Stimulated activated memory B cell treated with anti-CD40 and anti-IgM and Interleukin-4, amounts not matched to agents 10 μg/mL and 1 μg/mL and 100 μg/mL, for 72 hours (primary cell): ENCODE measurements at regions not wholly inside any gene's neighbourhood (a gene's known extent, or its start where the extent isn't known, plus 50 kb on each side); places are given as distances from the start of the nearest gene placed in this dataset.
"Not testable (repeated sequence)": the region's sequence is repeated elsewhere in the genome, so short reads cannot be mapped to it uniquely, and the experiment has no call there.

Experiments used
- ATAC-seq: fragments of 150-1000 bp; cut with Tn5 transposase; 2 replicates; pipeline ENCODE4 v1.10.0; 2021
- H3K27ac Mint-ChIP-seq: one replicate; pipeline ENCODE4 v1.8.0; 2022; ENCODE audit warnings: mild to moderate bottlenecking, mixed read lengths
- H3K27me3 Mint-ChIP-seq: one replicate; pipeline ENCODE4 v1.8.0; 2022; ENCODE audit warnings: mixed read lengths
- H3K36me3 Mint-ChIP-seq: one replicate; pipeline ENCODE4 v1.8.0; 2022; ENCODE audit warnings: mixed read lengths
- H3K4me1 Mint-ChIP-seq: one replicate; pipeline ENCODE4 v1.8.0; 2022; ENCODE audit warnings: mixed read lengths
- H3K4me3 Mint-ChIP-seq: one replicate; pipeline ENCODE4 v1.8.0; 2022; ENCODE audit warnings: mild to moderate bottlenecking, moderate library complexity, mixed read lengths
- H3K9me3 Mint-ChIP-seq: one replicate; pipeline ENCODE4 v1.8.0; 2022; ENCODE audit warnings: mixed read lengths

- H3K9me3 Mint-ChIP-seq, result peaks cover 3% of the 10 kb centered on the region
- H3K4me1 Mint-ChIP-seq, result no peaks in the 10 kb centered on the region
- no peaks in the 10 kb centered on the region for H3K27me3 Mint-ChIP-seq
- no peak overlapping the region for H3K4me3 Mint-ChIP-seq
- H3K36me3 Mint-ChIP-seq, result no peaks in the 10 kb centered on the region
- ATAC-seq, result no peak
- H3K27ac Mint-ChIP-seq, result no peak overlapping the region
Measured at GRCh38 chr13:65597839-65598818, 1632.0 kb downstream of the PCDH9 start.

DNA sequence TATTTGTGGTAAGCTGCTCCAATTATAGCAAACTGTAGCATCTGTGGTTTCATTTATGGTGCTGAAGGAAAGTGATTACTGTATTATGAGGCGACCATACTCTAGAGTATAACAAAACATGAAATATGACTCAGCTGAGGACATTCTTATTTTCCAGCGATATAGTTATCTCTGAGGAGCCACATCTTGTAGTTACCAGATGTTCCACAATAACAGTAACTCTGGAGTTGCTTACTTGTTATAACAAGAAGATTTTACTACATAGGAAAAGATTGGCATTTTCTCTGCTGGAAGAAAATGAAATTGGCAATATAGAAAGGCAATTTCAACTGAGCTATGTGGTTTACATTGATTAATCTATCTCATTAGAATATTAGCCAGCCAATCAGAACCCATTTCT is 1634.2 kb downstream of the PCDH9 start:
- no peak for ATAC-seq
- H3K4me1 Mint-ChIP-seq, result no peaks in the 10 kb centered on the region
- no peaks in the 10 kb centered on the region for H3K27me3 Mint-ChIP-seq
- no peaks in the 10 kb centered on the region for H3K36me3 Mint-ChIP-seq
- H3K9me3 Mint-ChIP-seq, result no peaks in the 10 kb centered on the region
- no peak overlapping the region for H3K27ac Mint-ChIP-seq
- no peak overlapping the region for H3K4me3 Mint-ChIP-seq

- no peak overlapping the region for H3K27ac Mint-ChIP-seq
- no peaks in the 10 kb centered on the region for H3K9me3 Mint-ChIP-seq
Measured at GRCh38 chr13:65594298-65594781, 1635.8 kb downstream of the PCDH9 start.

DNA sequence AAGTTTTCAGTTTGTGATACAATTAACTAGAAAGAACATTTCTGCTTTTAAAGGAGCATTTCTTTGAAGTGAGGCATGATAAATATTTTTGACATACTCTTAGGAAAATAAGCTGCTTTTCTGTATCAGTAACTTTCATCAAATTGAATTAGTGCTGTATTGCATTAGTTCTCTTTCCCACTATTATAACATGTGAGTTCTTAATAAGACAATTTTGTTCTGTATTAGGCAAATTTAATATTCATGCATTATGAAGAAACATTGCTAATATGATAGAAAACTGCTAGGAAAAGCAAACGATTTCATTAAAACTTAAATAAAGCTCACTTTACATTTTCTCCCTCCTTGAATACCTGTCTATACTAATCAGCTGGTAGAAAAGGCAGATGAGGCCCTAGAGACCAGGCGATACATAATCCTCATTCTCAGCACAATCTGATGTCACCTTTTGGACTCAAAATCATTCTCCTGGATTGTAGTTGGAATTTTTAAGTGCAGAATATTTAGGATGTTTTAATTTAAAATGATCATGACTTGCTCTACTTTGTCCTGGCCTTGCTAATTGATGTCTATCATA is 1636.8 kb downstream of the PCDH9 start:
- H3K9me3 Mint-ChIP-seq, result peaks cover under 1% of the 10 kb centered on the region
- no peak overlapping the region for H3K4me3 Mint-ChIP-seq
- H3K27me3 Mint-ChIP-seq, result no peaks in the 10 kb centered on the region
- H3K4me1 Mint-ChIP-seq, result no peaks in the 10 kb centered on the region
- H3K27ac Mint-ChIP-seq, result no peak overlapping the region
- no peak for ATAC-seq
- no peaks in the 10 kb centered on the region for H3K36me3 Mint-ChIP-seq

More at GRCh38 chr13:65594298-65594781, 1635.8 kb downstream of the PCDH9 start:
- H3K36me3 Mint-ChIP-seq, result no peaks in the 10 kb centered on the region
- H3K4me3 Mint-ChIP-seq, result no peak overlapping the region
- no peaks in the 10 kb centered on the region for H3K27me3 Mint-ChIP-seq
- ATAC-seq, result no peak
- H3K4me1 Mint-ChIP-seq, result no peaks in the 10 kb centered on the region

- peaks cover 5% of the 10 kb centered on the region for H3K9me3 Mint-ChIP-seq
- no peak overlapping the region for H3K27ac Mint-ChIP-seq
- no peaks in the 10 kb centered on the region for H3K36me3 Mint-ChIP-seq
- H3K27me3 Mint-ChIP-seq, result no peaks in the 10 kb centered on the region
- no peak for ATAC-seq
- H3K4me3 Mint-ChIP-seq, result no peak overlapping the region
- no peaks in the 10 kb centered on the region for H3K4me1 Mint-ChIP-seq
Measured at GRCh38 chr13:65592731-65593130, 1637.4 kb downstream of the PCDH9 start.

DNA sequence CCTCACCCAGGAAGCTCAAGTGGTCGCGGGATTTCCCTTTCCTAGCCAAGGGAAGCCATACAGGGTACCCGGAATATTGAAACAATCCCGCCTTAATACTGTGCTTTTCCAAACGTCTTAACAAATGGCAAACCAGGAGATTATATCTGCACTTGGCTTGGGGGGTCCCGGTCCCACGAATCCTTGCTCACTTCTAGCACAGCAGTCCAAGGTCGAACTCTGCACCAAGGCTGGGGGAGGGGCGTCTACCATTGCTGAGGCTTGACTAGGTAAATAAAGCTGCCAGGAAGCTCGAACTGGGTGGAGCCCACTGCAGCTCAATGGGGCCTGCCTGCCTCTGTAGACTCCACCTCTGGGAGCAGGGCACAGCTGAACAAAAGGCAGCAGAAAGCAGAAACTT is 1644.8 kb downstream of the PCDH9 start:
- Mint-ChIP-seq H3K27me3 (no peaks in the 10 kb centered on the region), H3K36me3 (no peaks in the 10 kb centered on the region), H3K27ac (no peak overlapping the region), H3K4me3 (no peak overlapping the region), H3K9me3 (peaks cover 13% of the 10 kb centered on the region), H3K4me1 (no peaks in the 10 kb centered on the region)
- no peak for ATAC-seq

DNA sequence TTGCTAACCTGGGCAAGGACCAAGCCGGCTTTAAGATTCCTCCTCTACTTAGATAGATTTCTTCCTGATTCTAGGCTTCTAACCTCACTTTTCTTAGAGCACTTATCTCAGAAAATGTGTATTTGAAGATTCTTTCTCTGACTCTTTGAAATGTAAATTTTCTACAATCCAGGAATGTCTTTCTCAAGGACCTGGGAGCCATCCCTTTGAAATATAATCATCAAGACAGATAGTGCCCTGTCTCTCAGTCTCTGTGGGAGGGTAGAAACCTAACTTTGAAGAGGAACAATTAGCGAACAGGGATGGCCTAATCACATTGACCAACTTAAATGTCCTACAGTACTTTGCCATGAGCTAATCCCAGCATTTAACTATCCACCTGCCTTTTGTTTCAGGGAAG is 1646.0 kb downstream of the PCDH9 start:
- Mint-ChIP-seq H3K4me1 (no peaks in the 10 kb centered on the region), H3K27ac (no peak overlapping the region), H3K9me3 (peaks cover 13% of the 10 kb centered on the region), H3K27me3 (no peaks in the 10 kb centered on the region), H3K36me3 (no peaks in the 10 kb centered on the region), H3K4me3 (no peak overlapping the region)
- no peak for ATAC-seq

- no peaks in the 10 kb centered on the region for H3K36me3 Mint-ChIP-seq
- H3K27ac Mint-ChIP-seq, result no peak overlapping the region
- H3K27me3 Mint-ChIP-seq, result no peaks in the 10 kb centered on the region
- no peak for ATAC-seq
- no peaks in the 10 kb centered on the region for H3K4me1 Mint-ChIP-seq
- no peak overlapping the region for H3K4me3 Mint-ChIP-seq
- peaks cover 8% of the 10 kb centered on the region for H3K9me3 Mint-ChIP-seq
Measured at GRCh38 chr13:65582160-65582559, 1648.0 kb downstream of the PCDH9 start.

DNA sequence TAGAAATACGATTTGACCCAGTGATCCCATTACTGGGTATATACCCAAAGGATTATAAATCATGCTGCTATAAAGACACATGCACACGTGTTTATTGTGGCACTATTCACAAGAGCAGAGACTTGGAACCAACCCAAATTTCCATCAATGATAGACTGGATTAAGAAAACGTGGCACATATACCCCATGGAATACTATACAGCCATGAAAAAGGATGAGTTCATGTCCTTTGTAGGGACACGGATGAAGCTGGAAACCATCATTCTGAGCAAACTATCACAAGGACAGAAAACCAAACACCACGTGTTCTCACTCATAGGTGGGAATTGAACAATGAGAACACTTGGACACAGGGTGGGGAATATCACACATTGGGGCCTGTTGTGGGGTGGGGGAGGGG is 1665.6 kb downstream of the PCDH9 start:
- H3K27me3 Mint-ChIP-seq, H3K4me1 Mint-ChIP-seq, H3K36me3 Mint-ChIP-seq, H3K27ac Mint-ChIP-seq, ATAC-seq, H3K4me3 Mint-ChIP-seq, H3K9me3 Mint-ChIP-seq: not testable (repeated sequence)

- Mint-ChIP-seq H3K27me3 (no peaks in the 10 kb centered on the region), H3K4me1 (no peaks in the 10 kb centered on the region), H3K4me3 (no peak overlapping the region), H3K36me3 (no peaks in the 10 kb centered on the region), H3K9me3 (no peaks in the 10 kb centered on the region), H3K27ac (no peak overlapping the region)
- no peak for ATAC-seq
Measured at GRCh38 chr13:65562305-65562704, 1667.8 kb downstream of the PCDH9 start.

- no peaks in the 10 kb centered on the region for H3K27me3 Mint-ChIP-seq
- no peaks in the 10 kb centered on the region for H3K36me3 Mint-ChIP-seq
- no peaks in the 10 kb centered on the region for H3K9me3 Mint-ChIP-seq
- no peak overlapping the region for H3K27ac Mint-ChIP-seq
- H3K4me1 Mint-ChIP-seq, result no peaks in the 10 kb centered on the region
- no peak overlapping the region for H3K4me3 Mint-ChIP-seq
- no peak for ATAC-seq
Measured at GRCh38 chr13:65560936-65561335, 1669.2 kb downstream of the PCDH9 start.

DNA sequence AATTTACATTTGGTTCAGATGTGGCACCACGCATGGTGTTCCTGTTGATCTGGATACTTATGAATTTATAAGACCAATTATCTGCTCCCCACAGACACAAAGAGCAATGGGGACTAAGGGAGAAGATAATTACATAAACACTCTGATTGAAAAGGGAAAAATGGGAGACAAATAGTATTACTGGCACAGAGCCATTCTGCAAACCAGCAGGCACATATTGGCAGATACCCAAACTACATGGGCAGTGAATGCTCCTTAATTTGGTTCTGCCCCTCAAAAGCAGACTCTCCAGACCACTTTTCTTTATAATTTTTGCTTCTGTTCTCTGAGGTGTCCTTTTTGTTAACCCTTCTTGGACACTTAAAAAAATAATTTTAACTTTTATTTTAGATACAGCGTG is 1674.2 kb downstream of the PCDH9 start:
- H3K27me3 Mint-ChIP-seq, result no peaks in the 10 kb centered on the region
- H3K4me1 Mint-ChIP-seq, result no peaks in the 10 kb centered on the region
- ATAC-seq, result no peak
- no peaks in the 10 kb centered on the region for H3K36me3 Mint-ChIP-seq
- no peak overlapping the region for H3K27ac Mint-ChIP-seq
- no peak overlapping the region for H3K4me3 Mint-ChIP-seq
- H3K9me3 Mint-ChIP-seq, result peaks cover 11% of the 10 kb centered on the region

GRCh38 chr13:65553096-65553727 is 1676.9 kb downstream of the PCDH9 start:
- no peak for ATAC-seq
- Mint-ChIP-seq H3K36me3 (no peaks in the 10 kb centered on the region), H3K4me3 (no peak overlapping the region), H3K9me3 (peaks cover 14% of the 10 kb centered on the region), H3K27me3 (no peaks in the 10 kb centered on the region), H3K4me1 (no peaks in the 10 kb centered on the region), H3K27ac (no peak overlapping the region)

GRCh38 chr13:65551208-65551607 is 1678.9 kb downstream of the PCDH9 start:
- Mint-ChIP-seq H3K27me3 (no peaks in the 10 kb centered on the region), H3K36me3 (no peaks in the 10 kb centered on the region), H3K9me3 (peaks cover 20% of the 10 kb centered on the region), H3K4me3 (no peak overlapping the region), H3K4me1 (no peaks in the 10 kb centered on the region), H3K27ac (no peak overlapping the region)
- ATAC-seq, result no peak

- no peak for ATAC-seq
- no peaks in the 10 kb centered on the region for H3K4me1 Mint-ChIP-seq
Measured at GRCh38 chr13:65540175-65540574, 1690.0 kb downstream of the PCDH9 start.

More at GRCh38 chr13:65540175-65540574, 1690.0 kb downstream of the PCDH9 start:
- H3K27me3 Mint-ChIP-seq, result no peaks in the 10 kb centered on the region
- no peaks in the 10 kb centered on the region for H3K9me3 Mint-ChIP-seq
- no peaks in the 10 kb centered on the region for H3K36me3 Mint-ChIP-seq
- H3K27ac Mint-ChIP-seq, result no peak overlapping the region
- no peak overlapping the region for H3K4me3 Mint-ChIP-seq
